ENCODE measurements at regions not wholly inside any gene's neighbourhood (a gene's known extent, or its start where the extent isn't known, plus 50 kb on each side); places are given as distances from the start of the nearest gene placed in this dataset.

DNA sequence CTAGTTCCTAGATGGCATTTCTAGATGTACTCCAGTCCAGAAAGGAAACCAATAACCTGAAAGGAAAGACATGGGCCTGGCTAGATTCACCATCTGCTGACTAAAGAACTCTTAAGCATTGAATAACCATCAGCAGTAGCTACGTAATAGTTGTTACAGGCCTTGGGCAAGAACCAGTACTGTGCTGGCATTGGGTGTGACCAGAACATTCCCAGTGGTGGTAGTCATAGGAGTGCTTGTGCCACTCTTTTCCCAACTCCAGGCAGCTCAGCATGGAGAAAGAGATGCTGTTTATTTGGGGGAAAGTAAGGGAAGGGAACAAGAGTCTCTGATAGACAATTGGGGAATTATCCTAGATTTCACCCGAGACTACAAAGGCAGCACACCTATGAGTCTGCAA, 333.3 kb downstream of the SLC16A7 start:
- DNase-seq: no peak

DNA sequence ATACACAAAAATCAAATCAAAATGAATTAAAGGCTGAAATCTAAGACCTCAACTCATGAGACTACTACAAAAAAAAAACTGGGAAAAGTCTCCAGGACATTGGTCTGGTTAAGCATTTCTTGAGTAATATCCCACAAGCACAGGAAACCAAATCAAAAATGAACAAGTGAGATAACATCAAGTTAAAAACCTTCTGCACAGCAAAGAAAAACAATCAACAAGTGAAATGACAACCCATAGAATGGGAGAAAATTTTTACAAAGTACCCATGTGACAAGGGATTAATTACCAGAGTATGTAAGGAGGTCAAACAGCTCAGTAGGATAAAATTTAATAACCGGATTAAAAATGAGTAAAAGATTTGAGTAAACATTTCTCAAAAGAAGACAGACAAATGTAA, 338.7 kb downstream of the SLC16A7 start:
- no peak for DNase-seq

DNA sequence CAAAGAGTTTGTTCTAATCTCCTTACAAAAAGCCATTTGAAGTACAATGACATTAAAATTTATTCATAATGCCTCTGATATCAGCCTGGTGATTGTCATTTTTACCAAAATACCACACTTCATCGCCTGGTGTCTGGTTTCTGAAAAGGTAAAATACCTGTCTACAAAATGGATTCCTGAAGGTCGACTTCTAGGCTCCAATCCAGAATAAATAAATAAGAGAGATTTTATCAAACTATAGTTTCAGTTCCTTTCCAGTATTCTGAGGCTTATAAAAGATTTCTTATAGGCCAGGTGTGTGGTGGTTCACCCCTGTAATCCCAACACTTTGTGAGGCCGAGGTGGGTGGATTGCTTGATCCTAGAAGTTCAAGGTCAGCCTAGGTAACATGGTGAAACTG, 340.7 kb downstream of the SLC16A7 start:
- no peak for DNase-seq

DNA sequence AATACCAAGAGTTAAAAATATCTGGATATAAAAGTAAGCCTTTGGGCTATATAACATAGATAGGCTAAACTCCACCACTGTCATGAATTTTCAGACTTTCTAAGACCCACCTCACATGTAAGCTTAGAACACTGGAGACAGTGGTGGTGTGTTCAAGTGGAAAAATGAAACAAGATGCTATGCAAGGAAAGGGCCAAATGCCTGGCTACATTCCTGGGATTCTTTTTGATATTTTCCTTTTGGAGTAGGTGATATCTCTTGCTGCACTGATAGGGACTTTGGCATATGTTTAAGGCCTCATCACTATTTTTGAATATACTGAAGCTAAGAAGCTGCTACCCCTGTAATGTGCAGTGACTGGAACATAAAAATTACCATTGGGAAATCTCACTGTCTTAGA, 341.3 kb downstream of the SLC16A7 start:
- DNase-seq: no peak

DNA sequence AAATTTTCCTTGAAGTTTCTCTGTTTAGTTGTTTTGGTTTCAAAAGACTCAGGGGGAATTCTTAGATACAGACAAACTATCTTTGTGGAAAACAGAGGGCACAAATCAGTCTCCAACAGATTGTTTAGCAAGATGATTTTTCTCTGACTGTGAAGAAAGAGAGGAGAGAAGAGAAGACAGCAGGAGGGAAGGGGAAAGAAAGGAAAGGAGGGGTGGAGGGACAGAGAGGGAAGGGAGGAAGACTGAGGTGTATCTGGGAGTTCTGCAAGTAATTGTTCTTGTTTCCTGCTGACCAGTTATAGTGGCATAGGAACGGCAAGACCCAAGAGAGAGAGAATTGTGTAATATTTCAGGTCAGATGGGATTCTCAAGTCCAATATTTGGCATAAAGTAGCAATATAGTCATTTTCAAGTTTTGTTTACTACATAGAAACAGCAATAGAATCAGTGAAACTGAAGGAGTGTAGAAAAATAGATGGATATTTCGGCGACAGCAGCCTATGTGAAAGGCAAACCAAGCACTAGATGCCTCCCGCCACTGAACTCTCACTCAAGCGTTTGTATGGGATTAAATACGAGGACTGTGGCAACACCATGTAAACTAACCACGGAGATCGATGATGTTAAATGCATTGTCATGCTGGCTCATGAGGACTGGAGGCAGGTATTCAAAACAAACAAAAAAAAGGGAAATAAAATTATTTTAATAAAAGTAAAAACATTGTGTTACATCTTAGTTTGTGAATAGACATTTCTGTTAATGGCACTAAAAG, 342.5 kb downstream of the SLC16A7 start:
- no peak for DNase-seq

DNA sequence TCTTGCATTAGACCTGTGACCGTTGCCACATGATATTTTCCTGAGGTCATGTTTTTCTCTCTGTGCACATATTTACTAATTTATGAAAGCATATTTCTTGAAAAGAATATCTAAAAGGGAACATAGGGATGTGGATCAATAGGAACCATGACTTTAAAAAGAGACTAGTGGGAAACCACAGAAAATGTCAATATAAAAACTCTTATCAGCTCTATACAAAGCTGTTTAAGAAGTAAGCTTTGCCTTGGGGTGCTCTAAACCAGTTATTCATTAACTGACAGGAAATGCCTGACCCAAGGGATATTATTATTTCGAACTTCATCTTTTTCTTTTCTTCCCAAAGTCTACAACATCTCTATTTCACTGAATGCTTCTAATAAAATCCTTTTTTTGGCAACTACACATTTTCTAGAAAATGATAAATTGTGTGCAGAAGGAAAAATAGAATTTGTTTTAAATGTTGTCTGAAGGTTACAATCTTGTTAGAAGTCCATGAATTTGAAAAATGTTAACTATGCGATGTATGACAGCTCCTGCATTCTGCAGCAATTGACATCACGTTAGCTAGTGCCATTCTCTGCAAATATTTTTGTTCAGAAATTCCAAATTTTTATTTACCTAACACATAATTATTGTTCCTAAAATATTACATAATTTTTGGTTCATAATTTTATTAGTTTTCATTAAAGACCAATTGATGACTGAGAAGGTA, 345.0 kb downstream of the SLC16A7 start:
- no peak for DNase-seq

DNA sequence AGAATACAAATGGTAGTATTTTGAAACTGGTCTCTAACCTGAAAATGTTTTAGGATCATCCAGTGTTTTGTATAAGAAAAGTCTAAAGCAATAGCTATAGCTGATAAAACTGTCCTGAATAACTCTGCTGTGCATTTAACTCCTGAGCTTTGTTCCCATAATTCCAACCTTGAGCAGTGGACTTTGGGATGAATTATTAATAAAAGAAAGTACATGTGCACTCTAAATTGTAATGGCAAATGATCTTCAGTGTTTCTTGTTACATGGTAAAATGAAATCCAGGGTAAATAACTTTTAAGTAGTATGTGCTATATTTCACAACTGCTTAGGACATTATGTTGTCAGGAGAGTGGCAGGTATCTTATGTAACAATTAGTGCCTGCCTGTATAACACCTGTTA, 345.6 kb downstream of the SLC16A7 start:
- no peak for DNase-seq

DNA sequence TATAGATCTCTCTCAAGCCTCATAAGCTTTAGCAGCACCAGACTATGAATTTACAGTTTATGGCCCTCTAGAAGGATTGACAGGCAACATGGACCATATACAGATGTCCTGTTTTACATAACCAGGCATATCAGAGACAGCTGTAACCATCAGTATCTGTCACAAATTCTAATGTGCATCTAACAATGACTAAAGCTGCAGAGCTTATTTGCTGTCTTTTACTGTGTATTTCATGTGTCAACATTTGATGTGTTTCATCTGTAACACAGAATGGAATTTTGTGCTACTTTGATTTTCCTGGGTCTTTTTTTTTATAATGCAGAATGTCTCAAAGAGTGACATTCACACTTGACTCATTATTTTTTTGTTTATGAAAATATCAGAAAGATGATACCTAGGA, 348.3 kb downstream of the SLC16A7 start:
- DNase-seq: no peak

DNA sequence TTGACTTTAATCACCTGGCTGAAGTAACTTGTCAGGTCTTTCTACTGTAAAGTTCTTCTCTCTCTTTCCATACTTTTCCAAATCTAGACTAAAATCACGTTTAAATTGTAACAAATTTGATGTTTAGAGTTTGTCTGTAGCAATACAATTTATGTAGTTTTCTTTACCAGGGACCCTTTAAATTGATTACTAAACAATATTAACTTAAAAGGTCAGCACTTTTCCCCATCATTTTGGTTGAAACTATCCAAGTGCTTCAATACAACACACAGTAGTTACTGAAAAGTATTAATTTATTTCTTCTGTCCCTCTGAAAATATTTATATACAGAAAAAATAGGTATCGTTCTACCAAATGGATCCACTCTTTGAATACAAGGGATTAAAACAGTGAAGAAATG, 350.8 kb downstream of the SLC16A7 start:
- no peak for DNase-seq

DNA sequence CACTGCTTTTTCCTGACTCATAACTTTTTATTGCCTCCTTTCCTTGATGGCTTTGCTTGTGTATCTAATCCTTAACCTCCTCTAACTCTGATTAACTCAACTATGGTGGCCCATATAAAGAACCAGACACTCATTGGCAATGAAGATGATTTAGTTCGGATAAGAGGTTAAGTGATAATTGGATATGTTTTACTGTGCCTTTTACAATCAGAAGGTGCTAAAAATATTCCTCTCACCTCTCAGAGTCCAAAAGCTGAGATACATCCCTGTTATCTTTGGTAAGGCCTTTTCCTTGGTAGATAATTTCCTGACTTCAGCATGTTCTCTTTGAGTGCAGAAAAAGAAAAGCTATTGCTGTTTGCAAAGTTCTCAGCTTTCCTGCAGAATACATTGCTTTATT, 367.7 kb downstream of the SLC16A7 start:
- no peak for DNase-seq

DNA sequence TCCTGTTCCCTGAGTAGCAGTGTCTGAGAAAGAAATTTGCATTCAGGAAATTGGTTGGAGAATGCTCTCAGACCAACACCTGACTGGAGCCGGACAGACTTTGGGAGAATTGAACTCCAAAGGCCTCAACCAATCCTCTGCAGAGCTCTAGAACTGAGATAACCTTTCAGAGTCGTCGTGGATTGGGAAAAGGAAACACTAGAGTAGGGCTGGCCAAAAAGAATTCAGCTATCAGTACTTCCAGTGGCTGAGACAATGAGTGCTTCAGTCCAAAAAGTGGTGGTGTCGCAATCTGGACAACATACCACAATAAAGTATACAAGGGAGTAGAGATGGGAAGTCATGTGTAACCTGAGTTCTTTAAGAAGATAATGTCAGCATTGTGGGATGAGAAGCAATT, 377.1 kb downstream of the SLC16A7 start:
- DNase-seq: no peak

DNA sequence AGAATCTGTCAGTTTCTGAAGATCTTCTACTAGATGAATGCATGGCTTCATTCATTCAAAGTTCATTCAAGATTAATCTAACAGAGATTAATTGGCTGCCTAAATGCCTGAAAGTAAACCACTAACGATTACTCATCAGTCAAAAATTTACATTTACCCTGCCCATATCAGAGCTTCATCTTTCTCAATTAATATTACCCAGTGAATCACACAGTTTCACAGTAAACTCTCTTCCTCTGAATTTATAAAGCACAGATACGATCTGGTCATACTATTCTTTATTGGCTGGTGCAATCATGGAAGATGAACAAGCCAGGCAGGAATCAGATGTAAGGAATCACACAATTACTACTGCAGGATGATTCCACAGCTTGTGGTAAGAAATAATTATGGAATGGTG, 377.7 kb downstream of the SLC16A7 start:
- DNase-seq: no peak

DNA sequence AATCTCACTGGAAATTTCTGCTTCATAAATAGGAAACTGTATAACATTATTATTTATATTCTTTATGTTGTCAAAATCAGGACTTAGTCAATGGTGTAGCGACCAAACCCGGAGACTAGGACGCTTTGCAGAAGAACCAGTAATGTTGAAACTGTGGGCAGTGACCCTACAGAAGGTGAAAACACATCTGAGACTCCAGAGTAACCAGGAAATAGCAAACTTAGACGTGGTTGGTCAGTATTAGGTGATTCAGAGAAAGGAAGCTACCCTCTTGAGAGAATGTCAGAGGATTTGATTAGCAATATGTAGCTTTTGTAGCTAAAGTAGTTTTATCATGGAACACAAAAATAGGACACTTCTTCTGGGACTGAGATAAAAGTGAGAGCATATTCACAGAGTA, 381.9 kb downstream of the SLC16A7 start:
- DNase-seq: no peak

DNA sequence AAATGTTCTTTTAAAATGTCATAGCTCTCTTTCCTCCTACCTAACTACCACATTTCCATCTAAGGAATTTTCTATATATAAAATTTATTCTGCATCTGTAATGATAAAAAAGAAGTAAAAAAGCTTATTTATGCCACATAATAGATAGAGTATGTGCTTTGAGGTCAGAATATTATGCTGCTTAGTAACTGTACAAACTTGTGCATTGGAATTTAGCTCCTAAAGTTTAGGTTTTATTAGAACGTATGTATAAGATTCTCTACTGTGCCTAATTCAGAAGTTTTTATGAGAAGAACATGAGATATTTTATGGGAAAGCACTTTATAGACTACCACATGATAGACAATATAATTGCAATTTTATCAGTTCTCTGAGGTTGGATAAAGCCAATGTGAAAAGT, 384.6 kb downstream of the SLC16A7 start:
- no peak for DNase-seq

DNA sequence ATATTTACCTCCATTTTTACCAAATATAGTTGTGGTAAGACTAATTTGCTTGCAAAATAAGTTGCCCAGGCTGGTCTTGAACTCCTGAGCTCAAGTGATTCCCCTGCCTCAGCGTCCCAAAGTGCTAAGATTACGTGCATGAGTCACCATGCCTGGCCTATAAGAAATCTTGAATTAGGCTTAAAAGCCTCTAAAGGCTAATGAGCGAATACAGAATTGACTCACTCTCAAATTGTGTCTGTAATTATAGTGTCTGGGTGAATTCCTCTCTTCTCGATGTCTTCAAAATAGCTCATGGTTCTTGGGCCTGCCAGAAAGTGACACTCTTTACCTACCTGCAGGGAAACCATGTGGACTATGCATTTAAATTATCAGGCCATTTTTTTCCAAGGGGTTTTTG, 403.5 kb downstream of the SLC16A7 start:
- no peak for DNase-seq

DNA sequence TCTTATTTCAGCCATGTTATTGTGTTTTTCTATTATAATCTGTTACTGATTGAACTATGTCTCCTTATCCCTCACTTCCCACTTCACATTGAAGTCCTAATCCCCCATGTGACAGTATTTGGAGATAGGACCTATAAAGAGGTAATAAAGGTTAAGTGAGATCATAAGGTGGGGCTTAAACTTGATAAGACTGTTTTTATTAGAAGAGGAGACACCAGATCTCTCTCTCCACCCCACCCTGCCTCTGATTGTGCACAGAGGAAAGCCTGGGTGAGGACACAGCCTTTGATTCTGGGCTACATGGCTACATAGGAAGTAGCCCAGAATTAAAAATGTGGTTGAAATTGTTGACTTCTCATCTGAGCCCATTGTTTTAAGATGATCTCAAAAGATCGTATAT, 414.7 kb downstream of the SLC16A7 start:
- DNase-seq: no peak

DNA sequence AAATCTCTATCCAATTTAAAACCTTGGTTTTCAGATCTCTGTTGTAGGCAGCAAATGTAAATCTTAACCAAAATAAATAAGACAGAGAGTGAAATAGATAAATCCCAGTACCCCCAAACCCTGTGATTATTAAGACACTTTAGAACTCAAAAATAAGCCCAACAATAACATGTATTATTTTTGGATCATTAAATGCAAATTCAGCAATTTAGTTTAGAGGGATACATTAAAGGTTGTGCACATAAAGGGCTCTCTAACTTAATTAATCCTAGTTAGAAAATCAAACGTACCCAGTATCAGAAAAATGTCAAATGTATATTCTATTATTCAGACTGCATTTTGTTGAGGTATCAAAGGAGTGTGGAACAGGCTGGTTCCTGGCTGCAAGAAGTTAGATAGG, 416.8 kb downstream of the SLC16A7 start:
- DNase-seq: no peak

DNA sequence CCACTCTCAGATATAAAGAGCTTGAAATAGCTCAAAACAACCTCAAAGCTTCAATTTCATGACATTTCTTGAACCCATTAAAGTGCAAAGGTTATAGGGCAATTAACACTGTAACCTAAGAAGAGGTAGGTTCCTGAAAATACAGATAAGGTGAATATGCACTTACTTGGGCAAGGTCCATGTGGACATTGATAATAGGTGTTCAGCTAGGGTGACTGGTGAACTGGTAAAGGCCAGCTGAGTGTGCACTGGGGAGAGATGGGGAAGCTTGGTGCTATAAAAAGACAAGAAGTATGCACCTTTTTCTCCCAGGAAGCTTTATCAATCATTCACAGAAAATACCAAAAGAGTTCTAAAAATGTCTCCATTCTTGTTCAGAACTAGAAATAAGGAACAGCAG, 418.6 kb downstream of the SLC16A7 start:
- no peak for DNase-seq

DNA sequence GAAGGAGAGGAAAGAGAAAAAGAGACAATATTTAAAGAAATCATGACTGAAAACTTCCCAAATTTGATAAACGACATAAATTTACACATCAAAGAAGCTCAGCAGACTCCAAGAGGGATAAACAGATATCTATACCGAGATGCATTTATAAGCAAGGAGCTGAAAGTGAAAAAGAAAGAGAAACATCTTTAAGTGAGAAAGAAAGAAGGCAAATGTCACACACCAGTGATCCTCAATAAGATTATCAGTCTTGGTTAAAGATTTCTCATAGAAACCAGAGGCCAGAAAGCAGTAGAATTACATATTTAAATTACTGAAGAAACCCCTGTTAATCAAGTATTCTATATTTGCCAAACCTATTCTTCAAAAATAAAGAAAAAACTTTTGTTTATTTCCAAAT, 424.2 kb downstream of the SLC16A7 start:
- DNase-seq: no peak

DNA sequence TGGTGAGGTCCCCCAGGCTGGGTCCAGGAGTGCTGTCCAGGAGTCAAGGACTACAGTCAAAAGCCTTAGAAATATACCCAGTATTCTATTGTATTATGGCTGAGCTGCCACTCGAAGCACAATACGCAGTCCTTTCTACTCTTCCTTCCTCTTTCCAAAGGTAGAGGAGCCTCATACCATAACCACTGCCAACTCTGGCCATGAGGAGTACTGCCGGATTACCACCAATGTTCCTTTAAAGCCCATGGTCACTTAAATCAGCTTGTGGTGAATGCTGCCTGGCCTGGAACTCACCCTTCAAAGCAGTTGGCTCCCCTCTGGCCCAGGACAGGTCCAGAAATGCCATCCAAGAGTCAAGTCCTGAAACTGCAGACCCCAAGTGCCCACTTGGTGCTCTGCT, 425.4 kb downstream of the SLC16A7 start:
- no peak for DNase-seq

DNA sequence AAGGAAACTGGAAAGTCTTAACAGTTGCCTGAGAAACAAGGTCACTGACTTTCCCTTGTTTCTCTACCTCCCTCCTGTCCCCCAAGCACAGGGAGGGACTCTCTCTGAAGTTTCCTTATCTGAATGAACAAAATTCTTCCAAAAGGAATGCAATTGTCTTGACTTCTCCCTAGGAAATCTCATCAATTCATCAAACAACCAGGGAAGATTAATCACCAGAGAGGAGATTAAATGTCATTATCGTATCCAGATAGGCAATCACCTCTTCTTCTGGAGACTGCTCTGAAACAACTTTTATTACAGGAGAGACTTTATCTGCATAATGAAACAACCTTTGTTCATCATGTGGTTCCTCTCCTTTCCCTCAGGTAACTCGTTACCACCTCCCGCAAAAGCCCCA, 431.4 kb downstream of the SLC16A7 start:
- DNase-seq: no peak

DNA sequence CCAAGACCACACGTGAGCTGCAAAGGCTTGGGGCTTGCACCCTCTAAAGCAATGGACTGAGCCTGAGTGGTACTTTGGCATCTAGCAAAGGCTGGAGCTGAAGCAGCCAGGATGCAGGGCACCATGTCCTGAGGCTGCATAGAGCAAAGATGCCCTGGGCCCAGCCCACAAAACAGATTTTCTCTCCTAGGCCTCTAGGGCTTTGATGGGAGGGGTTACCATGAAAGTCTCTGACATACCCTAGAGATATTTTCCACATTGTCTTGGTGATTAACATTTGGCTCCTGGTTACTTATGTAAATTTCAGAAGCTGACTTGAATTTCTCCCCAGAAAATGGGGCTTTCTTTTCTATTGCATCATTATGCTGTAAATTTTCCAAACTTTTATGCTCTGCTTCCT, 438.3 kb downstream of the SLC16A7 start:
- DNase-seq: no peak

DNA sequence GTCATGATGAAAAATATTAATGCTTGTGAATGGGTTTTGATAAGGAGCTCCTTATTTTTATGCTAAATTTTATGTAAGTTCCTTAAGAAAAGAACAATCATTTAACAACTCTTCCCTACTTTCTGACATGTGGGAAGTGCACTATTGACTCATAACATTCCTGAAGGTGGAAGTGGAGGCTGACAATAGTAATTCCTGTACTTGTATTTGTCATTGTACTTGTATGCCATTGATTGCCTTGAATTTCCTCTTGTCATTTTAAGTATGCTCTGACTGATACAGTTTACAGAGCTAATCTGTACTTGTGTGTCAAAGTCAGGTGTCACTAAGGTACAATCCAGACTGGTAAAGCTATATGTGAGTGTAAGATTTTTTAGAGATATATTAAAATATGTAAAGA, 440.0 kb downstream of the SLC16A7 start:
- no peak for DNase-seq

DNA sequence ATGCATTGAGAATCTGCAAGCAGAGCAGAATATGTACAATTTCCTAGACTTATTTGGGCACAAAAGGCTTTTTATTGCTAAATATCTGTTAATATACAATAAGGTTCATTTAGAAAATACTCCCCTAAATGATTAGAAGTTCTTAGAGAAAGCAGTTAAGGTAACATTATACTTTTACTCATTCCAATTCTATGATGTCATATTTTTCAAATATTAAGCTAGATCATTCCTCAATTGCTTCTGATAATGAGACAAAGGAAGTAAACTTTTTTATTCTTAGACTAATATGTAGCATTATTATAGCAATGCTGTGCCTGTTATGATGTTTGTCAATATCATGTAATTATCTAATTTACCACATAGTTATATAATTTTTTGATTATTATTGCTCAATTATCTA, 447.0 kb downstream of the SLC16A7 start:
- no peak for DNase-seq

DNA sequence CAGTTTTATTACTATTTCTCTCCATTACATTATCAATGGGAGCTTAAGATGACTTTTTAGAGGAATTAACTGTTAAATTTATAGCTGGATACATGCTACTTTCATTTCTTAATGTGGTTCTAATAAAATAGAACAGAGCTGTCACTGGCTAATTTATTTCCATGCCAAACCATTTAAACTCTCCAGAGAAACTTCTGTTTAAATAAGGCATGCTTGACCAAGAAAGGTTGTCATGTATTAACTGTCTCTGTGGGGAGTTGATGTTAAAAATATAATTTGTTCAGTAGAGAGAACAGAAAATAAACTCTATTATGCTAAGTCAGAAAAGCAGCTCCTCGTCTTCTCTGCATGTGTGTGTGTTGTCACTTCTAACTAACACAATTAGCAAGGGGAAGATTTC, 447.4 kb downstream of the SLC16A7 start:
- no peak for DNase-seq

All from NCI-H1105 (cell line).